ENCODE measurements at regions not wholly inside any gene's neighbourhood (a gene's known extent, or its start where the extent isn't known, plus 50 kb on each side); places are given as distances from the start of the nearest gene placed in this dataset.
"Not testable (repeated sequence)": the region's sequence is repeated elsewhere in the genome, so short reads cannot be mapped to it uniquely, and the experiment has no call there.

GRCh38 chr5:63213256-63213655, 634.6 kb downstream of the LRRC70 start:
- Mint-ChIP-seq H3K9me3 (peaks cover 0 to 2% of the 10 kb centered on the region in 2 donors), H3K4me3 (no peak overlapping the region), H3K27ac (no peak overlapping the region), H3K27me3 (no peaks in the 10 kb centered on the region), H3K36me3 (no peaks in the 10 kb centered on the region), H3K4me1 (no peaks in the 10 kb centered on the region)
- DNase-seq (no peak), ATAC-seq (replicated peaks) (no peak)

GRCh38 chr5:63211448-63212132, 633.0 kb downstream of the LRRC70 start:
- ATAC-seq (replicated peaks) = no peak
- no peak overlapping the region for H3K27ac Mint-ChIP-seq
- H3K27me3 Mint-ChIP-seq = no peaks in the 10 kb centered on the region
- H3K9me3 Mint-ChIP-seq = peaks cover 0 to 2% of the 10 kb centered on the region in 2 donors
- H3K4me3 Mint-ChIP-seq = no peak overlapping the region
- no peaks in the 10 kb centered on the region for H3K36me3 Mint-ChIP-seq
- no peaks in the 10 kb centered on the region for H3K4me1 Mint-ChIP-seq
- DNase-seq = no peak

- Mint-ChIP-seq H3K4me1 (no peaks in the 10 kb centered on the region), H3K27ac (no peak overlapping the region), H3K9me3 (peaks cover 0 to 2% of the 10 kb centered on the region in 2 donors), H3K36me3 (no peaks in the 10 kb centered on the region), H3K27me3 (no peaks in the 10 kb centered on the region), H3K4me3 (no peak overlapping the region)
- ATAC-seq (replicated peaks) (no peak), DNase-seq (no peak)
These were observed 627.4 kb downstream of the LRRC70 start for GRCh38 chr5:63205976-63206375.

GRCh38 chr5:63201738-63202137, 623.1 kb downstream of the LRRC70 start:
- H3K27ac Mint-ChIP-seq = no peak overlapping the region
- H3K4me1 Mint-ChIP-seq = no peaks in the 10 kb centered on the region
- no peaks in the 10 kb centered on the region for H3K27me3 Mint-ChIP-seq
- H3K4me3 Mint-ChIP-seq = no peak overlapping the region
- DNase-seq (no peak), ATAC-seq (replicated peaks) (no peak)
- no peaks in the 10 kb centered on the region for H3K36me3 Mint-ChIP-seq
- peaks cover 0 to 2% of the 10 kb centered on the region in 2 donors for H3K9me3 Mint-ChIP-seq

GRCh38 chr5:63194126-63194525, 615.5 kb downstream of the LRRC70 start:
- DNase-seq (no peak), ATAC-seq (replicated peaks) (no peak)
- H3K4me3 Mint-ChIP-seq = no peak overlapping the region
- H3K27ac Mint-ChIP-seq = no peak overlapping the region
- H3K4me1 Mint-ChIP-seq = no peaks in the 10 kb centered on the region
- peaks cover 0 to 3% of the 10 kb centered on the region in 2 donors for H3K9me3 Mint-ChIP-seq
- H3K27me3 Mint-ChIP-seq = no peaks in the 10 kb centered on the region
- H3K36me3 Mint-ChIP-seq = no peaks in the 10 kb centered on the region

GRCh38 chr5:63180190-63180589, 601.6 kb downstream of the LRRC70 start:
- H3K4me3 Mint-ChIP-seq; H3K27ac Mint-ChIP-seq; ATAC-seq (replicated peaks); H3K27me3 Mint-ChIP-seq; H3K4me1 Mint-ChIP-seq; H3K9me3 Mint-ChIP-seq; H3K36me3 Mint-ChIP-seq; DNase-seq: not testable (repeated sequence)

- ATAC-seq (replicated peaks) = peak in 1 of 2 donors; percentile 31
- Mint-ChIP-seq H3K27me3 (no peaks in the 10 kb centered on the region), H3K27ac (no peak overlapping the region)
These were observed 597.2 kb downstream of the LRRC70 start for GRCh38 chr5:63175850-63176249.

GRCh38 chr5:63170486-63170885, 591.9 kb downstream of the LRRC70 start:
- Mint-ChIP-seq H3K4me3 (no peak overlapping the region), H3K27ac (no peak overlapping the region), H3K9me3 (peaks cover 0 to 1% of the 10 kb centered on the region in 2 donors), H3K36me3 (no peaks in the 10 kb centered on the region), H3K4me1 (no peaks in the 10 kb centered on the region), H3K27me3 (no peaks in the 10 kb centered on the region)
- ATAC-seq (replicated peaks) (no peak), DNase-seq (no peak)

More at GRCh38 chr5:63175850-63176249, 597.2 kb downstream of the LRRC70 start:
- Mint-ChIP-seq H3K4me1 (no peaks in the 10 kb centered on the region), H3K9me3 (no peaks in the 10 kb centered on the region), H3K36me3 (no peaks in the 10 kb centered on the region), H3K4me3 (no peak overlapping the region)
- no peak for DNase-seq

- ATAC-seq (replicated peaks) (no peak), DNase-seq (no peak)
- Mint-ChIP-seq H3K36me3 (no peaks in the 10 kb centered on the region), H3K27ac (no peak overlapping the region), H3K9me3 (peaks cover 0 to 1% of the 10 kb centered on the region in 2 donors), H3K4me1 (no peaks in the 10 kb centered on the region), H3K27me3 (no peaks in the 10 kb centered on the region), H3K4me3 (no peak overlapping the region)
These were observed 586.4 kb downstream of the LRRC70 start for GRCh38 chr5:63164838-63165535.

GRCh38 chr5:63164339-63164738, 585.7 kb downstream of the LRRC70 start:
- peaks cover 0 to 1% of the 10 kb centered on the region in 2 donors for H3K9me3 Mint-ChIP-seq
- H3K27me3 Mint-ChIP-seq = no peaks in the 10 kb centered on the region
- ATAC-seq (replicated peaks) = no peak
- no peak for DNase-seq
- no peak overlapping the region for H3K4me3 Mint-ChIP-seq
- H3K36me3 Mint-ChIP-seq = no peaks in the 10 kb centered on the region
- no peaks in the 10 kb centered on the region for H3K4me1 Mint-ChIP-seq
- no peak overlapping the region for H3K27ac Mint-ChIP-seq

GRCh38 chr5:63155310-63155631, 576.7 kb downstream of the LRRC70 start:
- no peak for ATAC-seq (replicated peaks)
- H3K27ac Mint-ChIP-seq = no peak overlapping the region
- no peak overlapping the region for H3K4me3 Mint-ChIP-seq
- H3K9me3 Mint-ChIP-seq = peaks cover 0 to 2% of the 10 kb centered on the region in 2 donors
- H3K4me1 Mint-ChIP-seq = no peaks in the 10 kb centered on the region
- no peaks in the 10 kb centered on the region for H3K36me3 Mint-ChIP-seq
- DNase-seq = no peak
- H3K27me3 Mint-ChIP-seq = no peaks in the 10 kb centered on the region

GRCh38 chr5:63154476-63155309, 576.1 kb downstream of the LRRC70 start:
- H3K4me1 Mint-ChIP-seq = no peaks in the 10 kb centered on the region

GRCh38 chr5:63152871-63153270, 574.3 kb downstream of the LRRC70 start:
- H3K36me3 Mint-ChIP-seq = no peaks in the 10 kb centered on the region
- no peaks in the 10 kb centered on the region for H3K27me3 Mint-ChIP-seq
- no peak overlapping the region for H3K27ac Mint-ChIP-seq
- H3K4me1 Mint-ChIP-seq = no peaks in the 10 kb centered on the region
- H3K9me3 Mint-ChIP-seq = peaks cover 0 to 2% of the 10 kb centered on the region in 2 donors
- ATAC-seq (replicated peaks) = no peak
- no peak overlapping the region for H3K4me3 Mint-ChIP-seq
- no peak for DNase-seq

More at GRCh38 chr5:63154476-63155309, 576.1 kb downstream of the LRRC70 start:
- H3K27ac Mint-ChIP-seq = no peak overlapping the region
- ATAC-seq (replicated peaks) = no peak
- no peaks in the 10 kb centered on the region for H3K27me3 Mint-ChIP-seq
- no peak for DNase-seq
- H3K4me3 Mint-ChIP-seq = no peak overlapping the region
- peaks cover 0 to 2% of the 10 kb centered on the region in 2 donors for H3K9me3 Mint-ChIP-seq
- H3K36me3 Mint-ChIP-seq = no peaks in the 10 kb centered on the region

GRCh38 chr5:63145167-63145566, 566.5 kb downstream of the LRRC70 start:
- Mint-ChIP-seq H3K4me3 (no peak overlapping the region), H3K9me3 (peaks cover 0 to 1% of the 10 kb centered on the region in 2 donors), H3K4me1 (no peaks in the 10 kb centered on the region), H3K27me3 (no peaks in the 10 kb centered on the region), H3K36me3 (no peaks in the 10 kb centered on the region), H3K27ac (no peak overlapping the region)
- ATAC-seq (replicated peaks) = no peak
- DNase-seq = no peak

Data from stimulated activated naive B cell treated with anti-CD40 and anti-IgM and Interleukin-4, amounts not matched to agents 10 μg/mL and 1 μg/mL and 100 μg/mL, for 72 hours (primary cell).